K562 (cell line): ENCODE measurements at regions not wholly inside any gene's neighbourhood (a gene's known extent, or its start where the extent isn't known, plus 50 kb on each side); places are given as distances from the start of the nearest gene placed in this dataset.

Experiments
- ATAC-seq: fragments of 200-7000 bp; cut with Tn5 transposase; 3 replicates; pipeline ENCODE4 v1.9.1; 2020; ENCODE audit warnings: moderate library complexity
- BruUV-seq: library from RNA; stranded (reverse); fragments of 400-500 nt; replicated peaks from 2 replicates; lab custom pipeline; 2021; lab: Mats Ljungman, UMichigan
- CTCF ChIA-PET: fragments of 300-600 bp; formaldehyde crosslinking; extraction: SDS; loops from one replicate; lab custom pipeline; 2021; ENCODE audit warnings: low intra/inter-chr PET ratio; lab: Yijun Ruan, JAX
- POLR2A ChIA-PET: fragments of 300-600, 350-650 bp; sonication (Branson Sonifier 250); formaldehyde crosslinking; extraction: SDS; loops from one replicate; lab custom pipeline; 2021; ENCODE audit warnings: antibody characterized with exemption, inconsistent platforms; lab: Yijun Ruan, JAX
- DNase-seq, 4 experiments: peaks; one replicate each; pipeline versions ENCODE4 v3.0.0 to v3.0.0-alpha.2; 2011 to 2018; ENCODE audit warnings: low spot score in 3 of 4, mixed read lengths in 3 of 4; ENCODE audit errors: extremely low read depth in 1 of 4
- FAIRE-seq: peaks from 2 replicates; lab custom pipeline; 2011; peaks lifted over from hg19 to GRCh38; lab: Jason Lieb, UNC
- H2AFZ ChIP-seq: 2 replicates; pipeline ENCODE4 v1.6.0; 2011; ENCODE audit warnings: low read depth, low read length, control low read depth, inconsistent platforms
- H3K27ac ChIP-seq: fragments of 200-600 bp; 3 replicates; pipeline ENCODE4 v1.8.0; 2011; ENCODE audit warnings: low read depth, mild to moderate bottlenecking, control low read depth, inconsistent platforms, low read length, moderate library complexity, mixed read lengths; ENCODE audit errors: extremely low read depth
- H3K27me3 ChIP-seq, 2 experiments: fragments of 300-600 bp in 1 of 2; 2 replicates in 1 of 2; 3 replicates in 1 of 2; pipeline versions ENCODE4 v1.6.0 to v1.8.0; 2011; ENCODE audit warnings: inconsistent platforms in 2 of 2, low read length in 2 of 2, mild to moderate bottlenecking in 1 of 2, mixed read lengths in 1 of 2, moderate library complexity in 1 of 2; ENCODE audit not compliant: control insufficient read depth in 2 of 2, insufficient read depth in 2 of 2
- H3K36me3 ChIP-seq: fragments of 300-600 bp; 3 replicates; pipeline ENCODE4 v1.8.0; 2011; ENCODE audit warnings: mild to moderate bottlenecking, low read length, inconsistent platforms; ENCODE audit not compliant: control insufficient read depth, insufficient read depth
- H3K4me1 ChIP-seq, 2 experiments: fragments of 200-600 bp in 1 of 2; replicated peaks in 1 of 2; 2 replicates in 1 of 2; 3 replicates in 1 of 2; pipeline versions ENCODE4 v1.5.1 to v1.8.0; 2011; ENCODE audit warnings: inconsistent platforms in 2 of 2, low read length in 2 of 2, mild to moderate bottlenecking in 1 of 2, mixed read lengths in 1 of 2, moderate library complexity in 1 of 2; ENCODE audit not compliant: control insufficient read depth in 2 of 2, insufficient read depth in 2 of 2
- H3K4me2 ChIP-seq: 2 replicates; pipeline ENCODE4 v1.6.1; 2011; ENCODE audit warnings: low read length, control low read depth, inconsistent platforms, mixed read lengths; ENCODE audit not compliant: insufficient read depth
- H3K4me3 ChIP-seq: fragments of 200-600 bp; sonication (generic), shearing (Covaris generic); 2 replicates; pipeline ENCODE4 v1.5.1; 2016; ENCODE audit warnings: control low read depth, inconsistent platforms
- H3K79me2 ChIP-seq: fragments of 200-600 bp; 3 replicates; pipeline ENCODE4 v1.8.0; 2011; ENCODE audit warnings: low read length, inconsistent platforms; ENCODE audit not compliant: control insufficient read depth, insufficient read depth
- H3K9ac ChIP-seq, 2 experiments: 2 replicates each; pipeline versions ENCODE4 v1.6.0 to v1.6.1; 2011; ENCODE audit warnings: low read depth in 2 of 2, low read length in 2 of 2, control low read depth in 1 of 2, inconsistent platforms in 1 of 2, mild to moderate bottlenecking in 1 of 2, mixed read lengths in 1 of 2; ENCODE audit not compliant: insufficient read depth in 1 of 2
- H3K9me1 ChIP-seq: one replicate; pipeline ENCODE4 v1.6.0; 2011; ENCODE audit warnings: inconsistent platforms, mild to moderate bottlenecking, low read length, moderate library complexity; ENCODE audit not compliant: control insufficient read depth, insufficient read depth
- H3K9me3 ChIP-seq: replicated peaks from 2 replicates; pipeline ENCODE4 v1.5.1; 2011; ENCODE audit warnings: low read depth, low read length, inconsistent platforms; ENCODE audit not compliant: control insufficient read depth, insufficient read depth
- H4K20me1 ChIP-seq: replicated peaks from 2 replicates; pipeline ENCODE4 v1.6.1; 2011; ENCODE audit warnings: low read length, inconsistent platforms, mixed read lengths; ENCODE audit not compliant: control insufficient read depth, insufficient read depth
- ARID4B ChIP-seq: sonication (generic); formaldehyde crosslinking; IDR thresholded peaks from 2 replicates; pipeline ENCODE4 v1.8.0; 2022; ENCODE audit warnings: mild to moderate bottlenecking, missing genetic modification reagents
- CBX8 ChIP-seq: fragments of 200-600 bp; sonication (generic); IDR thresholded peaks from 2 replicates; pipeline ENCODE4 v1.6.1; 2012; ENCODE audit warnings: borderline replicate concordance, mixed run types, low read depth, mild to moderate bottlenecking, moderate library complexity, mixed read lengths, low read length, control low read depth, inconsistent platforms; ENCODE audit not compliant: poor library complexity, severe bottlenecking; ENCODE audit errors: extremely low read depth
- CHD1 ChIP-seq: fragments of 200-600 bp; sonication (generic); IDR thresholded peaks from one replicate; pipeline ENCODE4 v1.6.1; 2012; ENCODE audit warnings: mild to moderate bottlenecking, moderate library complexity, low read length, inconsistent platforms
- ELF4 ChIP-seq: fragments of 450-650 bp; formaldehyde crosslinking; IDR thresholded peaks from 2 replicates; pipeline ENCODE4 v1.4.0; 2022; ENCODE audit warnings: missing genetic modification characterization
- GABPB1 ChIP-seq: sonication (generic); formaldehyde crosslinking; IDR thresholded peaks from 2 replicates; pipeline ENCODE4 v1.8.0; 2022; ENCODE audit warnings: mild to moderate bottlenecking, missing genetic modification reagents
- KAT2B ChIP-seq: IDR thresholded peaks from one replicate; pipeline ENCODE4 v1.6.1; 2012; ENCODE audit warnings: low read depth, mild to moderate bottlenecking, control low read depth, inconsistent platforms, low read length, moderate library complexity
- NFRKB ChIP-seq: fragments of 450-650 bp; IDR thresholded peaks from 2 replicates; pipeline ENCODE4 v1.6.1; 2016; ENCODE audit warnings: low read depth
- PHTF2 ChIP-seq: fragments of 250-450 bp; sonication (Bioruptor Pico); IDR thresholded peaks from 2 replicates; pipeline ENCODE4 v1.5.0; 2021; ENCODE audit warnings: mild to moderate bottlenecking
- POLR2AphosphoS2 ChIP-seq: IDR thresholded peaks from 2 replicates; pipeline ENCODE4 v1.6.1; 2012; ENCODE audit warnings: low read length, improper control_type of control experiment
- THAP12 ChIP-seq: fragments of 250-450 bp; sonication (Bioruptor Pico); IDR thresholded peaks from 2 replicates; pipeline ENCODE4 v1.9.0; 2021; ENCODE audit warnings: mild to moderate bottlenecking, inconsistent platforms
- ZNF398 ChIP-seq: fragments of 250-450 bp; sonication (Bioruptor Pico); IDR thresholded peaks from 2 replicates; pipeline ENCODE4 v1.8.0; 2021; ENCODE audit warnings: moderate library complexity, mild to moderate bottlenecking, inconsistent platforms
- ZNF589 ChIP-seq: fragments of 200-800 bp; sonication (Bioruptor generic); IDR thresholded peaks from 2 replicates; pipeline ENCODE4 v1.6.1; 2016; ENCODE audit warnings: low read depth, missing genetic modification characterization, missing compliant biosample characterization
- WGBS: fragments of 100-300 bp; shearing (Covaris generic); methylation state at CpG from one replicate; pipeline ENCODE4 v1.1.6; 2016; ENCODE audit warnings: low coverage, mixed read lengths; ENCODE audit not compliant: insufficient coverage; ENCODE audit errors: missing lambda C conversion rate; 5-methylcytosine and 5-hydroxymethylcytosine counted together
- in situ Hi-C: fragments of 300-500 bp; cut with MboI; formaldehyde crosslinking; loops from 4 replicates; pipeline ENCODE4 v1.15.0; 2018; ENCODE audit warnings: inconsistent platforms, mixed read lengths
- intact Hi-C: fragments of 100-400 bp; cut with micrococcal nuclease; formaldehyde crosslinking; loops from 2 replicates; pipeline ENCODE4 v1.14.2; 2022
- TF ChIP-seq, protein P1 (sequence below): fragments of 250-450 bp; sonication (Bioruptor Pico); IDR thresholded peaks from 2 replicates; pipeline ENCODE4 v1.8.0; 2021; ENCODE audit warnings: moderate library complexity, mild to moderate bottlenecking, inconsistent platforms

DNA sequence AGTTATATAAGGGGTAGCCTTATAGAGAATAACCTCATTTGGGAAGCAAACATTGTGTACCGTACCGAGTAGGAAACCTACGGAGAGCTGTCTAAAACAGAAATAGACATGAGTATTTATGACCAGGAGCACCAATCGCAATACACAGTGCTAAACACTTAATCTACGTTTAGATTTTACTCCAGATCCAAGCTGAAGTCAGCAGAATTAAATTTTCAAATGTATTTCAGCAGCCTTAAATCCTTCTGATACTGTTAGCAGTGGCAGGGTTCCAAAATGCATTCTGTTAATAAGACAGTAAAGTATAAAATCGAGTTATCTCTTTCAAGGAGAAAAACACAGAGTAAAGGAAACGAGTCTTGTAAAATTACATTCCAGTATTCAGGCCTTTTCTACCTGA lies 118.1 kb upstream of the ZNF521 start (continued):
- TF ChIP-seq ARID4B (CRISPR knock-in tag), result no peak
- TF ChIP-seq ELF4, result no peak
- no peak for TF ChIP-seq NFRKB

- ChIA-PET POLR2A (interaction anchor here (1.1 kb wide), 1 partner anchor 64 kb away, joined by 3 read pairs; no protein-coding TSS in a partner anchor), CTCF (interaction anchor here (0.6 kb wide), 1 partner anchor 126 kb away, joined by 4 read pairs; no protein-coding TSS in a partner anchor)
- no peaks in the 10 kb centered on the region for H3K36me3 ChIP-seq
- no TSS peak for BruUV-seq
- H3K27me3 ChIP-seq, result no peaks in the 10 kb centered on the region
- intact Hi-C loops (loop anchor here (10.0 kb wide), 1 partner anchor 55 kb away; no protein-coding TSS in a partner anchor), in situ Hi-C loops (no loop called here)
- H3K9me1 ChIP-seq, result no peaks in the 10 kb centered on the region
- H2AFZ ChIP-seq, result no peak overlapping the region
- 0% methylated on average over 2 of the region's 2 CpGs for WGBS
- no peak for FAIRE-seq
- DNase-seq, result no peak
- H4K20me1 ChIP-seq, result no peaks in the 10 kb centered on the region
- no peak for ATAC-seq
- no peaks in the 10 kb centered on the region for H3K9me3 ChIP-seq
- no peak overlapping the region for H3K4me2 ChIP-seq
- H3K27ac ChIP-seq, result no peak overlapping the region
- no peak overlapping the region for H3K9ac ChIP-seq
- H3K79me2 ChIP-seq, result no peaks in the 10 kb centered on the region
- no peak overlapping the region for H3K4me3 ChIP-seq
- no peaks in the 10 kb centered on the region for H3K4me1 ChIP-seq
- TF ChIP-seq KAT2B (no peak), ZNF398 (CRISPR knock-in tag) (no peak), THAP12 (no peak), CBX8 (no peak), GABPB1 (CRISPR knock-in tag) (no peak), PHTF2 (no peak), POLR2AphosphoS2 (no peak), CHD1 (no peak), ZNF589 (no peak)
- TF ChIP-seq, protein P1, sequence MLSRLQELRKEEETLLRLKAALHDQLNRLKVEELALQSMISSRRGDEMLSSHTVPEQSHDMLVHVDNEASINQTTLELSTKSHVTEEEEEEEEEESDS (CRISPR knock-in tag), result no peak
These were observed 117.5 kb upstream of the ZNF521 start for GRCh38 chr18:25469489-25469888.
